ENCODE measurements at regions not wholly inside any gene's neighbourhood (a gene's known extent, or its start where the extent isn't known, plus 50 kb on each side); places are given as distances from the start of the nearest gene placed in this dataset.

GRCh38 chr11:104668797-104669463, 229.3 kb downstream of the CASP12 start:
- no peak for DNase-seq (ENCODE audit: low read depth, low spot score)
- Mint-ChIP-seq H3K27me3 (ENCODE audit: low read depth) (no peaks in the 10 kb centered on the region), H3K9me3 (no peaks in the 10 kb centered on the region), H3K36me3 (ENCODE audit: low read depth) (no peaks in the 10 kb centered on the region), H3K27ac (ENCODE audit: unreplicated experiment) (no peak overlapping the region), H3K4me3 (no peak overlapping the region), H3K4me1 (no peaks in the 10 kb centered on the region)
- TF ChIP-seq CTCF (conservative IDR thresholded peaks at IDR 0.05), result no peak

- no peak overlapping the region for H3K27ac Mint-ChIP-seq (ENCODE audit: unreplicated experiment)
- H3K9me3 Mint-ChIP-seq, result no peaks in the 10 kb centered on the region
- no peaks in the 10 kb centered on the region for H3K36me3 Mint-ChIP-seq (ENCODE audit: low read depth)
- H3K27me3 Mint-ChIP-seq (ENCODE audit: low read depth), result no peaks in the 10 kb centered on the region
- no peak for TF ChIP-seq CTCF (conservative IDR thresholded peaks at IDR 0.05)
- H3K4me1 Mint-ChIP-seq, result no peaks in the 10 kb centered on the region
- no peak overlapping the region for H3K4me3 Mint-ChIP-seq
- DNase-seq (ENCODE audit: low read depth, low spot score), result no peak
These were observed 231.6 kb downstream of the CASP12 start for GRCh38 chr11:104666624-104667023.

DNA sequence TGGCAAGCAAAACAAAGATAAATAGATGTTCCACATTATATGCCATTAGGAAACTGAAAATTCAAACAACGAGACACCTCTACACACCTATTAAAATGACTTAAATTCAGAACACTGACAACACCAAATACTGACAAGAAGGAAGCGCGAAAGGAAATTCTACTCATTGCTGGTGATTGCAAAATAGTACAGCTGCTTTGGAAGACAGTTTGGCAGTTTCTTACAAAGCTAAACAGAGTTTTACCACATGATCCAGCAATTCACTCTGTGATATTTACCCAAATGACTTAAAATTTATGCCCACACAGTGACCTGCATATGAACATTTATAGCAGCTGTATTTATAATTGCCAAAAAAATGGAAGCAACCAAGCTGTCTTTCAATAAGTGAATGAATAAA, 232.6 kb downstream of the CASP12 start:
- TF ChIP-seq CTCF (conservative IDR thresholded peaks at IDR 0.05), result no peak
- Mint-ChIP-seq H3K4me3 (no peak overlapping the region), H3K4me1 (no peaks in the 10 kb centered on the region), H3K9me3 (no peaks in the 10 kb centered on the region), H3K27ac (ENCODE audit: unreplicated experiment) (no peak overlapping the region), H3K36me3 (ENCODE audit: low read depth) (no peaks in the 10 kb centered on the region), H3K27me3 (ENCODE audit: low read depth) (no peaks in the 10 kb centered on the region)
- DNase-seq (ENCODE audit: low read depth, low spot score), result no peak

GRCh38 chr11:104663190-104664140, 234.8 kb downstream of the CASP12 start:
- Mint-ChIP-seq H3K27ac (ENCODE audit: unreplicated experiment) (no peak overlapping the region), H3K4me1 (no peaks in the 10 kb centered on the region), H3K4me3 (no peak overlapping the region), H3K36me3 (ENCODE audit: low read depth) (no peaks in the 10 kb centered on the region), H3K27me3 (ENCODE audit: low read depth) (no peaks in the 10 kb centered on the region), H3K9me3 (peaks cover 4% of the 10 kb centered on the region)
- no peak for DNase-seq (ENCODE audit: low read depth, low spot score)
- no peak for TF ChIP-seq CTCF (conservative IDR thresholded peaks at IDR 0.05)

GRCh38 chr11:104661901-104662300, 236.4 kb downstream of the CASP12 start:
- H3K4me3 Mint-ChIP-seq, result no peak overlapping the region
- no peak for TF ChIP-seq CTCF (conservative IDR thresholded peaks at IDR 0.05)
- H3K9me3 Mint-ChIP-seq, result peaks cover 4% of the 10 kb centered on the region
- no peaks in the 10 kb centered on the region for H3K4me1 Mint-ChIP-seq
- no peaks in the 10 kb centered on the region for H3K36me3 Mint-ChIP-seq (ENCODE audit: low read depth)
- no peak overlapping the region for H3K27ac Mint-ChIP-seq (ENCODE audit: unreplicated experiment)
- no peak for DNase-seq (ENCODE audit: low read depth, low spot score)
- H3K27me3 Mint-ChIP-seq (ENCODE audit: low read depth), result no peaks in the 10 kb centered on the region
